ENCODE measurements at regions not wholly inside any gene's neighbourhood (a gene's known extent, or its start where the extent isn't known, plus 50 kb on each side); places are given as distances from the start of the nearest gene placed in this dataset.

- H3K27ac ChIP-seq, result no peak overlapping the region
- TF ChIP-seq CTCF (conservative IDR thresholded peaks at IDR 0.05), result no peak
- TF ChIP-seq ZFX (IDR thresholded peaks at IDR 0.05), result no peak
Measured at GRCh38 chr2:182625814-182626213, 90.2 kb upstream of the DNAJC10 start.

DNA sequence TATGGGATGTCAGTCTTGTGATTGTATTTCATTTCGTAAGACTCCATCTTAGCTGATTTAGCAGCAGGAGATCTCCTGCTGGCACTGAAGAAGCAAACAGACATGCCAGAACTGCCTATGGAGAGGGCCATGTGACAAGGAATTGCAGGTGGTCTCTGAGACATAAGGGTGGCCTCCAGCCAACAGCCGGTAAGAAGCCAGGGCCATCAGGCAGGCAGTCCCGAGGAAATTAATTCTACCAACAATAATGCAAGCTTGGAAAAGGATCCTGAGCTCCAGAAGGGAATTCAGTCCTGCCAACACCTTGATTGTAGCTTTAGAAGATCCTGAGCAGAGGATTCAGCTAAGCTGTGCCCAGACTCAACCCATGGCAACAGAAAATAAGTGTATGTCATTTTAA is 87.1 kb upstream of the DNAJC10 start:
- no peak for TF ChIP-seq CTCF (conservative IDR thresholded peaks at IDR 0.05)
- TF ChIP-seq ZFX (IDR thresholded peaks at IDR 0.05), result no peak
- H3K27ac ChIP-seq, result no peak overlapping the region

DNA sequence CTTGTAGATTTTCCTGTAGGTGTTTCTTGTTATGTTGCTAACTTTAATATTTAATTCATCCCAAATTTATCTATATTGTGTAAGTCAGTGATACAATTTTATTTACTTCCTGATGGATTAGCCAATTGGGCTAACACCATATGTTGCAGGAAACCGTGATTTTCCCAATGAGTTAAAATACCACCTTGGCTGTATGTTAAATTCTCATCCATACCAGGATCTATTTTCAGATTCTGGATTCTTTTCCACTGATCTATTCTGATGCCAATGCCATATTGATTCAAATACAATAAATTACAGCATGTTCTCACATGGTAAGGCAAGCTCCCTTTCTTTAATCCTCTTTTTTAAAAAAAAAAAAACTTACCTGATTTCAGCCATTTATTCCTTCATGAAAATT is 85.8 kb upstream of the DNAJC10 start:
- no peak overlapping the region for H3K27ac ChIP-seq
- no peak for TF ChIP-seq CTCF (conservative IDR thresholded peaks at IDR 0.05)
- no peak for TF ChIP-seq ZFX (IDR thresholded peaks at IDR 0.05)

DNA sequence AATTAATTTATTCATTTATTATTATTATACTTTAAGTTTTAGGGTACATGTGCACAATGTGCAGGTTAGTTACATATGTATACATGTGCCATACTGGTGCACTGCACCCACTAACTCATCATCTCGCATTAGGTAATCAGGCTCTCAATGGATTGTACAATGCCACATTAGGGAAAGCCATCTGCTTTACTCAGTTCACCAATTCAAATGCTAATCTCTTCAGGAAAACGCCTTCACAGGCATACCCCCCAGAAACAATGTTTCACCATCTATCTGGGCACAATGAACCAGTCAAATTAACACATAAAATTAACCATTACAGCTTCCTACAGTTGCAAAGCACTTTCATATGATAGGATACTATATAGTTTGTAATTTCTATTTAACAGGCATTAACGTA is 84.8 kb upstream of the DNAJC10 start:
- no peak for TF ChIP-seq CTCF (conservative IDR thresholded peaks at IDR 0.05)
- TF ChIP-seq ZFX (IDR thresholded peaks at IDR 0.05), result no peak
- H3K27ac ChIP-seq, result no peak overlapping the region

GRCh38 chr2:182634386-182634785 is 81.7 kb upstream of the DNAJC10 start:
- TF ChIP-seq ZFX (IDR thresholded peaks at IDR 0.05) (no peak), CTCF (conservative IDR thresholded peaks at IDR 0.05) (no peak)
- H3K27ac ChIP-seq, result no peak overlapping the region

GRCh38 chr2:182636699-182637098 is 79.4 kb upstream of the DNAJC10 start:
- H3K27ac ChIP-seq, result no peak overlapping the region
- TF ChIP-seq ZFX (IDR thresholded peaks at IDR 0.05) (no peak), CTCF (conservative IDR thresholded peaks at IDR 0.05) (no peak)

DNA sequence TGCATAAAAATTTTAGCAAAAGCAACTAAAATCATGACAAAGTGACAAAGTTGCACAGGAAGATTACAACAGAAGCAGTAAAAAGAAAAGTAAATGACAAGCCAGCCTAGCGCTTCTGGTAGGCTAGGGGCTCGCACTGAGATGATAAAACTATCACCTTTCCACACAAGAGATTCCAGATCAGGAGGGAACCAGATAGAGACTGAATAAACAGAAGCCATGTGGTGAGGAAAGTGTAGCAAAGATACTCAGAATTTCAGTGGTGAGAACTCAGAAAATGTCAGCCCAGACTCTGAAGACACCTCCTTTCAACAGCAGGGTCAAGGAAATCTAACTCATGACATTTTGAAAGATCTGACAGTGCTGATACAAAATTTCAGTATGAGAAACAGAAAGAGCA is 77.4 kb upstream of the DNAJC10 start:
- no peak overlapping the region for H3K27ac ChIP-seq
- TF ChIP-seq ZFX (IDR thresholded peaks at IDR 0.05) (no peak), CTCF (conservative IDR thresholded peaks at IDR 0.05) (no peak)
